Ascending aorta (tissue), 2 donors: ENCODE measurements at regions not wholly inside any gene's neighbourhood (a gene's known extent, or its start where the extent isn't known, plus 50 kb on each side); places are given as distances from the start of the nearest gene placed in this dataset.

Experiments used
- DNase-seq, 2 donors: peaks; one replicate each; pipeline ENCODE4 v3.0.0-alpha.2; 2019; ENCODE audit warnings: low spot score in 2 of 2
- H3K27ac ChIP-seq, 2 donors: fragments of 200-600 bp; sonication (generic); one replicate each; pipeline ENCODE4 v1.5.1; 2016 to 2017; ENCODE audit warnings: mild to moderate bottlenecking in 1 of 2
- H3K27me3 ChIP-seq: fragments of 200-600 bp; sonication (generic); one replicate; pipeline ENCODE4 v1.5.1; 2017
- H3K36me3 ChIP-seq, 2 donors: fragments of 200-600 bp; sonication (generic); one replicate each; pipeline ENCODE4 v1.5.1; 2016
- H3K4me1 ChIP-seq, 2 donors: fragments of 200-600 bp; sonication (generic); one replicate each; pipeline ENCODE4 v1.5.1; 2016 to 2017; ENCODE audit warnings: mild to moderate bottlenecking in 1 of 2
- H3K4me3 ChIP-seq, 2 donors: fragments of 200-600 bp; sonication (generic); one replicate each; pipeline ENCODE4 v1.5.1; 2016 to 2017; ENCODE audit warnings: mild to moderate bottlenecking in 1 of 2
- H3K9me3 ChIP-seq, 2 donors: fragments of 200-600 bp; sonication (generic); one replicate each; pipeline ENCODE4 v1.5.1; 2016
- intact Hi-C: fragments of 100-400 bp; cut with DNase I; formaldehyde crosslinking; loops from one replicate; pipeline ENCODE4 v1.15.1; 2023
- TF ChIP-seq, protein P1 (sequence below), 3 experiments: fragments of 200-600 bp in 2 of 3; fragments of 450-650 bp in 1 of 3; sonication (generic) in 2 of 3; IDR thresholded peaks; one replicate each; pipeline ENCODE4 v1.5.1; 2016 to 2019; ENCODE audit warnings: antibody characterized with exemption in 3 of 3, mild to moderate bottlenecking in 1 of 3, moderate library complexity in 1 of 3

GRCh38 chr1:82586473-82586872 lies 785.7 kb downstream of the ADGRL2 start:
- no peak for DNase-seq
- H3K9me3 ChIP-seq: no peaks in the 10 kb centered on the region
- peaks cover 0 to 3% of the 10 kb centered on the region in 2 donors for H3K4me1 ChIP-seq
- H3K27me3 ChIP-seq: no peaks in the 10 kb centered on the region
- no peak overlapping the region for H3K4me3 ChIP-seq
- H3K27ac ChIP-seq: peak overlapping the region in 1 of 2 donors; percentile 34
- intact Hi-C loops: no loop called here
- TF ChIP-seq, protein P1, sequence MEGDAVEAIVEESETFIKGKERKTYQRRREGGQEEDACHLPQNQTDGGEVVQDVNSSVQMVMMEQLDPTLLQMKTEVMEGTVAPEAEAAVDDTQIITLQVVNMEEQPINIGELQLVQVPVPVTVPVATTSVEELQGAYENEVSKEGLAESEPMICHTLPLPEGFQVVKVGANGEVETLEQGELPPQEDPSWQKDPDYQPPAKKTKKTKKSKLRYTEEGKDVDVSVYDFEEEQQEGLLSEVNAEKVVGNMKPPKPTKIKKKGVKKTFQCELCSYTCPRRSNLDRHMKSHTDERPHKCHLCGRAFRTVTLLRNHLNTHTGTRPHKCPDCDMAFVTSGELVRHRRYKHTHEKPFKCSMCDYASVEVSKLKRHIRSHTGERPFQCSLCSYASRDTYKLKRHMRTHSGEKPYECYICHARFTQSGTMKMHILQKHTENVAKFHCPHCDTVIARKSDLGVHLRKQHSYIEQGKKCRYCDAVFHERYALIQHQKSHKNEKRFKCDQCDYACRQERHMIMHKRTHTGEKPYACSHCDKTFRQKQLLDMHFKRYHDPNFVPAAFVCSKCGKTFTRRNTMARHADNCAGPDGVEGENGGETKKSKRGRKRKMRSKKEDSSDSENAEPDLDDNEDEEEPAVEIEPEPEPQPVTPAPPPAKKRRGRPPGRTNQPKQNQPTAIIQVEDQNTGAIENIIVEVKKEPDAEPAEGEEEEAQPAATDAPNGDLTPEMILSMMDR (IDR thresholded peaks at IDR 0.05): no peak
- H3K36me3 ChIP-seq: no peaks in the 10 kb centered on the region

- Histone ChIP-seq H3K4me1 (no peaks in the 10 kb centered on the region), H3K4me3 (no peak overlapping the region), H3K27ac (no peak overlapping the region), H3K9me3 (no peaks in the 10 kb centered on the region), H3K27me3 (no peaks in the 10 kb centered on the region), H3K36me3 (no peaks in the 10 kb centered on the region)
- TF ChIP-seq, protein P1 (IDR thresholded peaks at IDR 0.05): no peak
- intact Hi-C loops: no loop called here
- DNase-seq: no peak
Observed at GRCh38 chr1:82582347-82582746, 781.6 kb downstream of the ADGRL2 start.

DNA sequence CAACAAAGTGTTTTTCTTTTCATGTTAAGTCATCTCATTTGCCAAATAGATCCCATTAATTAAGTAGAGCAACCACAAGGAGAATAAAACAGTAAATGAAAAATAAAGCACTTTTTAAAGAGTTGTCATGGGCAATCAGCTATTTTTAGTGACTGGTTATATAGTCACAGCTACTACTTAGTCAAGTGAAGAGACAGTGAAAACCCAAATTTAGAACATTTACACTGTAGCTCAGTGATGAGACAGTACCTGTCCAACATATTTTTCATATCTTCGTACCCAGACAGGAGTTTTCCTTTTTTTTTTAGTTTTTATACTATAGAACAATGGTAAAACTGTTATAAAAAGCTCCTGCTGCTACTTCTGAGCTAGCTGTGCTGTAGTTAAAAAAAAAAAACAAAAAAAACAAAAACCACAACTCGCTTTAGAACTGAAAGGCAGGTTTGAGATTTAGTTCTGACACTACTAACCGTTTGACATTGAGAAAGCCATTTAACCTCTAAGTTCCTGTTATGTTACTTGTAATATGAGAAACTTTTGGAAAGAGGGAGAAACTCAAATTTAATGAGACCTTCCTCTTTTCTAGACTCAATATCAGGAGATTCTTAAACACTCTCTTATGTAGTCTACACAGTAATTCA lies 777.5 kb downstream of the ADGRL2 start:
- peak overlapping the region; percentile 22 to 41 for H3K27ac ChIP-seq
- no peaks in the 10 kb centered on the region for H3K36me3 ChIP-seq
- H3K27me3 ChIP-seq: no peaks in the 10 kb centered on the region
- TF ChIP-seq, protein P1 (IDR thresholded peaks at IDR 0.05): no peak
- DNase-seq: no peak
- H3K4me3 ChIP-seq: peak overlapping the region in 1 of 2 donors; percentile 10
- no peaks in the 10 kb centered on the region for H3K9me3 ChIP-seq
- intact Hi-C loops: no loop called here
- no peaks in the 10 kb centered on the region for H3K4me1 ChIP-seq

GRCh38 chr1:82567348-82567747 lies 766.6 kb downstream of the ADGRL2 start:
- Histone ChIP-seq H3K9me3 (no peaks in the 10 kb centered on the region), H3K27me3 (no peaks in the 10 kb centered on the region), H3K27ac (no peak overlapping the region), H3K36me3 (no peaks in the 10 kb centered on the region), H3K4me1 (peaks cover 0 to 20% of the 10 kb centered on the region in 2 donors), H3K4me3 (no peak overlapping the region)
- intact Hi-C loops: loop anchor here (10.0 kb wide), 1 partner anchor 763 kb away; the partner anchor contains the start of gene ADGRL2
- TF ChIP-seq, protein P1 (IDR thresholded peaks at IDR 0.05): no peak
- DNase-seq: no peak

GRCh38 chr1:82565546-82565945 lies 764.8 kb downstream of the ADGRL2 start:
- Histone ChIP-seq H3K27me3 (no peaks in the 10 kb centered on the region), H3K36me3 (no peaks in the 10 kb centered on the region), H3K4me3 (no peak overlapping the region), H3K9me3 (no peaks in the 10 kb centered on the region), H3K4me1 (peaks cover 0 to 20% of the 10 kb centered on the region in 2 donors), H3K27ac (peak overlapping the region in 1 of 2 donors; percentile 33)
- intact Hi-C loops: loop anchor here (10.0 kb wide), 1 partner anchor 761 kb away; the partner anchor contains the start of gene ADGRL2
- DNase-seq: peak in 1 of 2 donors; percentile 66
- TF ChIP-seq, protein P1 (IDR thresholded peaks at IDR 0.05): no peak
